SH-SY5Y (cell line): ENCODE measurements at regions not wholly inside any gene's neighbourhood (a gene's known extent, or its start where the extent isn't known, plus 50 kb on each side); places are given as distances from the start of the nearest gene placed in this dataset.

Source experiments
- GATA2 ChIP-seq: IDR thresholded peaks from 2 replicates; pipeline ENCODE4 v1.6.1; 2011; ENCODE audit warnings: mild to moderate bottlenecking, low read depth, low read length
- GATA3 ChIP-seq: IDR thresholded peaks from 2 replicates; pipeline ENCODE4 v1.6.1; 2011; ENCODE audit warnings: low read depth, mild to moderate bottlenecking, low read length, moderate library complexity

DNA sequence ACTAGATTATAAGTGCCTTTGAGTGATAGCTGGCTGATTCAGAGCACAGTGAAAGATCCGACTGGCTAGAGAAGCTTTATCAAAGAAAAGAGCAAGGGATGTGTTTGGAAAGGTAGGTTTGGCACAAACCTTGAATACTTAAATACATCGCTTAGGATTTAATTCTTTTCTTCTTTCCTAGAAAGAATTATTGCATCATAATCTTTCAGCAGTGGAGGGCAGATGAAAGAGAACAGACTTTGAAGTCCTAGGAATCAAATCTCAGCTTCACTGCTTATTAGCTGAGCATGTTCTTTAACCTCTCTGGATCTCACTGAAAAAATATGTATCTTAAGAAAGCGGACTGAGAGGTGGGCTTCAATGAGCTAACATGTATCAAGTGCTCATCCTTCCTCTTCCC lies 122.8 kb downstream of the ZNF365 start:
- TF ChIP-seq GATA3 (no peak), GATA2 (no peak)
